ENCODE measurements at regions not wholly inside any gene's neighbourhood (a gene's known extent, or its start where the extent isn't known, plus 50 kb on each side); places are given as distances from the start of the nearest gene placed in this dataset.

DNA sequence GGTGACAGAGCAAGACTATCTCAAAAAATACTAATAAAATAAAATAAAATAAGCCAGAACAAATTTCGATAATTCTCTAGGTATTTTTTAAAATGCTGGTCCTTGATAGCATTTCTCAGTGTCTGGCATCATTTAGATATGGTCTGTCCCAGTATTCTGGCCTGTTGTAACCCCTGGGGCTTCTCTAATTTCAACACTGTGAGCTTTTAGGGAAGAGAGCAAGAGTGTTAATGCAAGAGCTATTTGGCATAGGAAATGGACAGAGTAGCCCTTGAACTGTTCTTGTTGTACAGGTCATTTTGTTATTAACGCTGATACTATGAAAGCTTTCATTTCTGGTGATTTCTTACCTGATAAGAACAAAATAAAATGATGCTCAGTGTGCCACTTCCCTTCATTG is 112.2 kb upstream of the ZNF608 start:
- TF ChIP-seq EZH2 (IDR thresholded peaks at IDR 0.05; ENCODE audit: borderline replicate concordance, low read depth, low read length, severe bottlenecking) (no peak), GATA2 (IDR thresholded peaks at IDR 0.05; ENCODE audit: insufficient read depth, insufficient read length, low read depth, low read length) (no peak), MYC (IDR thresholded peaks at IDR 0.05; ENCODE audit: low read depth, low read length) (no peak), FOS (IDR thresholded peaks at IDR 0.05; ENCODE audit: borderline replicate concordance, insufficient read depth, low read length) (no peak)
- no peak overlapping the region for H3K4me3 ChIP-seq (replicated peaks in 1 of 3; ENCODE audit: insufficient read depth in 1 of 3, low read depth in 1 of 3, low read length in 3 of 3)
- ChIA-PET CTCF (interaction anchor here (1.1 kb wide), 1 partner anchor 13 kb away, joined by 4 read pairs; no protein-coding TSS in a partner anchor), POLR2A (no interaction called here)
- BruUV-seq (replicated peaks) = no TSS peak
- H3K4me2 ChIP-seq (ENCODE audit: insufficient read depth, low read length) = no peak overlapping the region
- dilution Hi-C loops (cut with MboI; ENCODE audit: extremely low pct_ligation_motif_present, low sequenced_read_pairs) = no loop called here
- no peaks in the 10 kb centered on the region for H3K9me1 ChIP-seq (replicated peaks; ENCODE audit: control insufficient read depth, extremely low read depth, insufficient read depth, low read length)
- no peaks in the 10 kb centered on the region for H4K20me1 ChIP-seq (replicated peaks; ENCODE audit: control insufficient read depth, extremely low read depth, insufficient read depth, low read length)
- FAIRE-seq (no peak), DNase-seq (ENCODE audit: low read depth, low spot score) (no peak)
- H2AFZ ChIP-seq (ENCODE audit: low read depth, low read length) = no peak overlapping the region
- no peak overlapping the region for H3K9ac ChIP-seq (replicated peaks; ENCODE audit: extremely low read depth, insufficient read depth, low read length)
- no peaks in the 10 kb centered on the region for H3K27me3 ChIP-seq (ENCODE audit: control insufficient read depth in 2 of 2, insufficient read depth in 2 of 2, low read length in 2 of 2)
- no peaks in the 10 kb centered on the region for H3K79me2 ChIP-seq (ENCODE audit: control insufficient read depth, insufficient read depth, low read length)
- no peaks in the 10 kb centered on the region for H3K4me1 ChIP-seq (ENCODE audit: control insufficient read depth, extremely low read depth, insufficient read depth, low read length)
- no peaks in the 10 kb centered on the region for H3K9me3 ChIP-seq (replicated peaks; ENCODE audit: control insufficient read depth, insufficient read depth, low read length)
- H3K27ac ChIP-seq (ENCODE audit: insufficient read depth, low read depth, low read length) = no peak overlapping the region
- intact Hi-C loops (cut with micrococcal nuclease) = no loop called here
- H3K36me3 ChIP-seq (ENCODE audit: control insufficient read depth in 2 of 2, extremely low read depth in 1 of 2, insufficient read depth in 2 of 2, low read length in 2 of 2) = no peaks in the 10 kb centered on the region

DNA sequence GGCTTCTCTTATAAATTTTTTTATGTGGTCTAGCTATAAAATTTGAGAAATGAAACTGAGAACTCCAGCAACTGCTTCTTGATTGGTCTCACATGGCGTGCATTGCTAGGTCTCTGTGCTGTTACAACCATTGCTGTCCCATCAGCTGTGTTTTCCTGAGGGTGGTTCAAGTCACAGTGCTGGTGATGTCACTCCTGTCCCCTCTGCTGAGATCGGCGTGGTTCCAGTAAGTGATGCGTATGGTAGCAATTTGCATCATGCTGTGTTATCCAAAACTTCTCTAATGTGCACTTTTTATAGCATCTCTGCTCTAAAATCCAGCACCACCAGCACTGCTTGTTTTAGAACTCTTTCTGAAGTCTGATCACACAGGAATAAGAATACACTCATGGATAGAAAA is 112.6 kb upstream of the ZNF608 start:
- intact Hi-C loops (cut with micrococcal nuclease) (no loop called here), dilution Hi-C loops (cut with MboI; ENCODE audit: extremely low pct_ligation_motif_present, low sequenced_read_pairs) (no loop called here)
- Histone ChIP-seq H3K9ac (replicated peaks; ENCODE audit: extremely low read depth, insufficient read depth, low read length) (no peak overlapping the region), H3K27ac (ENCODE audit: insufficient read depth, low read depth, low read length) (no peak overlapping the region), H3K4me3 (replicated peaks in 1 of 3; ENCODE audit: insufficient read depth in 1 of 3, low read depth in 1 of 3, low read length in 3 of 3) (no peak overlapping the region), H3K9me3 (replicated peaks; ENCODE audit: control insufficient read depth, insufficient read depth, low read length) (no peaks in the 10 kb centered on the region), H3K9me1 (replicated peaks; ENCODE audit: control insufficient read depth, extremely low read depth, insufficient read depth, low read length) (no peaks in the 10 kb centered on the region), H3K27me3 (ENCODE audit: control insufficient read depth in 2 of 2, insufficient read depth in 2 of 2, low read length in 2 of 2) (no peaks in the 10 kb centered on the region), H3K4me1 (ENCODE audit: control insufficient read depth, extremely low read depth, insufficient read depth, low read length) (no peaks in the 10 kb centered on the region), H3K79me2 (ENCODE audit: control insufficient read depth, insufficient read depth, low read length) (no peaks in the 10 kb centered on the region), H4K20me1 (replicated peaks; ENCODE audit: control insufficient read depth, extremely low read depth, insufficient read depth, low read length) (no peaks in the 10 kb centered on the region), H2AFZ (ENCODE audit: low read depth, low read length) (no peak overlapping the region), H3K36me3 (ENCODE audit: control insufficient read depth in 2 of 2, extremely low read depth in 1 of 2, insufficient read depth in 2 of 2, low read length in 2 of 2) (no peaks in the 10 kb centered on the region), H3K4me2 (ENCODE audit: insufficient read depth, low read length) (no peak overlapping the region)
- CTCF ChIA-PET = interaction anchor here (0.5 to 1.1 kb wide), 2 partner anchors 12 to 61 kb away, joined by 3 to 4 read pairs; no protein-coding TSS in a partner anchor
- no peak for TF ChIP-seq GATA2 (IDR thresholded peaks at IDR 0.05; ENCODE audit: insufficient read depth, insufficient read length, low read depth, low read length)
- TF ChIP-seq JUN (IDR thresholded peaks at IDR 0.05; ENCODE audit: borderline replicate concordance, insufficient read depth, insufficient read length, low read depth) = no peak
- no peak for TF ChIP-seq MYC (IDR thresholded peaks at IDR 0.05; ENCODE audit: low read depth, low read length)
- TF ChIP-seq POLR2A (IDR thresholded peaks at IDR 0.05; ENCODE audit: low read depth, low read length) = no peak
- no peak for FAIRE-seq
- POLR2A ChIA-PET = no interaction called here
- BruUV-seq (replicated peaks) = no TSS peak
- DNase-seq (ENCODE audit: low read depth, low spot score) = no peak

Data from endothelial cell of umbilical vein (primary cell).